ENCODE measurements at regions not wholly inside any gene's neighbourhood (a gene's known extent, or its start where the extent isn't known, plus 50 kb on each side); places are given as distances from the start of the nearest gene placed in this dataset.

GRCh38 chr12:17016116-17016864, 410.3 kb upstream of the LMO3 start:
- TF ChIP-seq CTCF (IDR thresholded peaks at IDR 0.05) (no peak), POLR2A (IDR thresholded peaks at IDR 0.05) (no peak), POLR2AphosphoS5 (IDR thresholded peaks at IDR 0.05) (no peak), EP300 (IDR thresholded peaks at IDR 0.05) (no peak)
